ENCODE measurements at regions not wholly inside any gene's neighbourhood (a gene's known extent, or its start where the extent isn't known, plus 50 kb on each side); places are given as distances from the start of the nearest gene placed in this dataset.

DNA sequence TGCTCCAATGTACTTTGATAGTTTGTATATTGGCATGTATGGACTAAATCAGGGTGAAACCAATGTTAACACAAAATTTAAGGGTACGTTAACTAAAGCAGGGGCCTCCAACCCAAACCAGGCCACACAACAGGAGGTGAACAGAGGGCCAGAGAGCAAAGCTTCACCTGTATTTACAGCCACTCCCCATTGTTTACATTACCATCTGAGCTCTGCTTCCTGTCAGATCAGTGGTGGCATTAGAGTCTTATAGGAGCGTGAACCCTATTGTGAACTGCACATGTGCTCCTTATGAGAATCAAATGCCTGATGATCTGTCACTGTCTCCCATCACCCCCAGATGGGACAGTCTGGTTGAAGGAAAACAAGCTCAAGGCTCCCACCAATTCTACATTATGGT lies 62.0 kb upstream of the SCIN start:
- H3K4me1 ChIP-seq (ENCODE audit: control insufficient read depth, insufficient read depth, low read length, poor library complexity, severe bottlenecking) = no peaks in the 10 kb centered on the region
- DNase-seq = no peak
- H3K4me3 ChIP-seq (ENCODE audit: insufficient read depth, low read depth, low read length, poor library complexity, severe bottlenecking) = no peak overlapping the region
- no peaks in the 10 kb centered on the region for H3K36me3 ChIP-seq (ENCODE audit: control insufficient read depth, insufficient read depth, low read length)
- no peak overlapping the region for H3K27ac ChIP-seq (ENCODE audit: insufficient read depth, low read length, poor library complexity, severe bottlenecking)
- H3K9me3 ChIP-seq (ENCODE audit: control insufficient read depth, low read length) = no peaks in the 10 kb centered on the region
- no peaks in the 10 kb centered on the region for H3K27me3 ChIP-seq (replicated peaks; ENCODE audit: control insufficient read depth, insufficient read depth, low read length, poor library complexity, severe bottlenecking)

- no peaks in the 10 kb centered on the region for H3K9me3 ChIP-seq (ENCODE audit: control insufficient read depth, low read length)
- no peaks in the 10 kb centered on the region for H3K27me3 ChIP-seq (replicated peaks; ENCODE audit: control insufficient read depth, insufficient read depth, low read length, poor library complexity, severe bottlenecking)
- H3K27ac ChIP-seq (ENCODE audit: insufficient read depth, low read length, poor library complexity, severe bottlenecking) = no peak overlapping the region
- no peaks in the 10 kb centered on the region for H3K4me1 ChIP-seq (ENCODE audit: control insufficient read depth, insufficient read depth, low read length, poor library complexity, severe bottlenecking)
- H3K36me3 ChIP-seq (ENCODE audit: control insufficient read depth, insufficient read depth, low read length) = no peaks in the 10 kb centered on the region
- H3K4me3 ChIP-seq (ENCODE audit: insufficient read depth, low read depth, low read length, poor library complexity, severe bottlenecking) = no peak overlapping the region
- no peak for DNase-seq
Measured at GRCh38 chr7:12517451-12517850, 53.1 kb upstream of the SCIN start.

- no peak for DNase-seq
- Histone ChIP-seq H3K4me3 (ENCODE audit: insufficient read depth, low read depth, low read length, poor library complexity, severe bottlenecking) (no peak overlapping the region), H3K4me1 (ENCODE audit: control insufficient read depth, insufficient read depth, low read length, poor library complexity, severe bottlenecking) (no peaks in the 10 kb centered on the region), H3K27ac (ENCODE audit: insufficient read depth, low read length, poor library complexity, severe bottlenecking) (no peak overlapping the region), H3K9me3 (ENCODE audit: control insufficient read depth, low read length) (no peaks in the 10 kb centered on the region), H3K27me3 (replicated peaks; ENCODE audit: control insufficient read depth, insufficient read depth, low read length, poor library complexity, severe bottlenecking) (no peaks in the 10 kb centered on the region), H3K36me3 (ENCODE audit: control insufficient read depth, insufficient read depth, low read length) (no peaks in the 10 kb centered on the region)
Measured at GRCh38 chr7:12518920-12519681, 51.4 kb upstream of the SCIN start.

GRCh38 chr7:12519682-12520009 lies 50.9 kb upstream of the SCIN start:
- H3K4me1 ChIP-seq (ENCODE audit: control insufficient read depth, insufficient read depth, low read length, poor library complexity, severe bottlenecking) = no peaks in the 10 kb centered on the region
- no peak overlapping the region for H3K4me3 ChIP-seq (ENCODE audit: insufficient read depth, low read depth, low read length, poor library complexity, severe bottlenecking)
- no peaks in the 10 kb centered on the region for H3K27me3 ChIP-seq (replicated peaks; ENCODE audit: control insufficient read depth, insufficient read depth, low read length, poor library complexity, severe bottlenecking)
- H3K27ac ChIP-seq (ENCODE audit: insufficient read depth, low read length, poor library complexity, severe bottlenecking) = no peak overlapping the region
- H3K9me3 ChIP-seq (ENCODE audit: control insufficient read depth, low read length) = no peaks in the 10 kb centered on the region
- DNase-seq = no peak
- no peaks in the 10 kb centered on the region for H3K36me3 ChIP-seq (ENCODE audit: control insufficient read depth, insufficient read depth, low read length)
